ENCODE measurements at regions not wholly inside any gene's neighbourhood (a gene's known extent, or its start where the extent isn't known, plus 50 kb on each side); places are given as distances from the start of the nearest gene placed in this dataset.

- no peak overlapping the region for H3K4me3 Mint-ChIP-seq
- H3K4me1 Mint-ChIP-seq (ENCODE audit: low read depth), result peaks cover 4% of the 10 kb centered on the region
- H3K27me3 Mint-ChIP-seq (ENCODE audit: low read depth), result peaks cover 2% of the 10 kb centered on the region
- no peaks in the 10 kb centered on the region for H3K36me3 Mint-ChIP-seq (ENCODE audit: insufficient read depth)
- no peak for DNase-seq
- no peak for ATAC-seq
- H3K9me3 Mint-ChIP-seq, result no peaks in the 10 kb centered on the region
Observed at GRCh38 chr2:177010146-177010545, 202.4 kb upstream of the HNRNPA3 start.

GRCh38 chr2:177010861-177011260 is 201.7 kb upstream of the HNRNPA3 start:
- no peaks in the 10 kb centered on the region for H3K9me3 Mint-ChIP-seq

GRCh38 chr2:177014946-177015345 is 197.6 kb upstream of the HNRNPA3 start:
- no peaks in the 10 kb centered on the region for H3K4me1 Mint-ChIP-seq (ENCODE audit: low read depth)
- DNase-seq (no peak), ATAC-seq (no peak)
- no peak overlapping the region for H3K4me3 Mint-ChIP-seq
- H3K27me3 Mint-ChIP-seq (ENCODE audit: low read depth), result peaks cover 2% of the 10 kb centered on the region
- no peaks in the 10 kb centered on the region for H3K36me3 Mint-ChIP-seq (ENCODE audit: insufficient read depth)
- H3K9me3 Mint-ChIP-seq, result no peaks in the 10 kb centered on the region

More at GRCh38 chr2:177010861-177011260, 201.7 kb upstream of the HNRNPA3 start:
- H3K4me1 Mint-ChIP-seq (ENCODE audit: low read depth), result peaks cover 4% of the 10 kb centered on the region
- H3K4me3 Mint-ChIP-seq, result no peak overlapping the region
- no peaks in the 10 kb centered on the region for H3K36me3 Mint-ChIP-seq (ENCODE audit: insufficient read depth)
- ATAC-seq (no peak), DNase-seq (no peak)
- peaks cover 2% of the 10 kb centered on the region for H3K27me3 Mint-ChIP-seq (ENCODE audit: low read depth)

- ATAC-seq, result no peak
- Mint-ChIP-seq H3K4me1 (ENCODE audit: low read depth) (no peaks in the 10 kb centered on the region), H3K27me3 (ENCODE audit: low read depth) (peaks cover 2% of the 10 kb centered on the region), H3K9me3 (no peaks in the 10 kb centered on the region), H3K4me3 (no peak overlapping the region), H3K36me3 (ENCODE audit: insufficient read depth) (no peaks in the 10 kb centered on the region)
- DNase-seq, result no peak
Observed at GRCh38 chr2:177015356-177015923, 197.2 kb upstream of the HNRNPA3 start.

- Mint-ChIP-seq H3K36me3 (ENCODE audit: insufficient read depth) (no peaks in the 10 kb centered on the region), H3K4me3 (no peak overlapping the region), H3K4me1 (ENCODE audit: low read depth) (no peaks in the 10 kb centered on the region), H3K9me3 (no peaks in the 10 kb centered on the region), H3K27me3 (ENCODE audit: low read depth) (peaks cover 2% of the 10 kb centered on the region)
- DNase-seq, result no peak
- no peak for ATAC-seq
Observed at GRCh38 chr2:177020524-177021119, 192.0 kb upstream of the HNRNPA3 start.

- no peak for ATAC-seq
- no peaks in the 10 kb centered on the region for H3K4me1 Mint-ChIP-seq (ENCODE audit: low read depth)
- peaks cover 4% of the 10 kb centered on the region for H3K27me3 Mint-ChIP-seq (ENCODE audit: low read depth)
- no peak for DNase-seq
- no peaks in the 10 kb centered on the region for H3K36me3 Mint-ChIP-seq (ENCODE audit: insufficient read depth)
- no peak overlapping the region for H3K4me3 Mint-ChIP-seq
- no peaks in the 10 kb centered on the region for H3K9me3 Mint-ChIP-seq
Observed at GRCh38 chr2:177021706-177022343, 190.8 kb upstream of the HNRNPA3 start.

- Mint-ChIP-seq H3K27me3 (ENCODE audit: low read depth) (peaks cover 8% of the 10 kb centered on the region), H3K36me3 (ENCODE audit: insufficient read depth) (no peaks in the 10 kb centered on the region), H3K4me1 (ENCODE audit: low read depth) (no peaks in the 10 kb centered on the region), H3K4me3 (no peak overlapping the region), H3K9me3 (no peaks in the 10 kb centered on the region)
- DNase-seq (no peak), ATAC-seq (no peak)
Observed at GRCh38 chr2:177024765-177025164, 187.8 kb upstream of the HNRNPA3 start.

- ATAC-seq (no peak), DNase-seq (no peak)
- H3K27me3 Mint-ChIP-seq (ENCODE audit: low read depth), result peaks cover 8% of the 10 kb centered on the region
- H3K9me3 Mint-ChIP-seq, result no peaks in the 10 kb centered on the region
- H3K36me3 Mint-ChIP-seq (ENCODE audit: insufficient read depth), result no peaks in the 10 kb centered on the region
- no peak overlapping the region for H3K4me3 Mint-ChIP-seq
- no peaks in the 10 kb centered on the region for H3K4me1 Mint-ChIP-seq (ENCODE audit: low read depth)
Observed at GRCh38 chr2:177026253-177026652, 186.3 kb upstream of the HNRNPA3 start.

- H3K36me3 Mint-ChIP-seq (ENCODE audit: insufficient read depth), result no peaks in the 10 kb centered on the region
- ATAC-seq, result no peak
- DNase-seq, result no peak
- H3K4me3 Mint-ChIP-seq, result no peak overlapping the region
- peaks cover 10% of the 10 kb centered on the region for H3K27me3 Mint-ChIP-seq (ENCODE audit: low read depth)
- no peaks in the 10 kb centered on the region for H3K4me1 Mint-ChIP-seq (ENCODE audit: low read depth)
- no peaks in the 10 kb centered on the region for H3K9me3 Mint-ChIP-seq
Observed at GRCh38 chr2:177026956-177027355, 185.6 kb upstream of the HNRNPA3 start.

- DNase-seq, result no peak
Observed at GRCh38 chr2:177028296-177028695, 184.3 kb upstream of the HNRNPA3 start.

GRCh38 chr2:177029075-177029474 is 183.5 kb upstream of the HNRNPA3 start:
- no peaks in the 10 kb centered on the region for H3K4me1 Mint-ChIP-seq (ENCODE audit: low read depth)
- H3K36me3 Mint-ChIP-seq (ENCODE audit: insufficient read depth), result no peaks in the 10 kb centered on the region
- H3K27me3 Mint-ChIP-seq (ENCODE audit: low read depth), result peaks cover 17% of the 10 kb centered on the region

More at GRCh38 chr2:177028296-177028695, 184.3 kb upstream of the HNRNPA3 start:
- Mint-ChIP-seq H3K27me3 (ENCODE audit: low read depth) (peaks cover 17% of the 10 kb centered on the region), H3K9me3 (no peaks in the 10 kb centered on the region), H3K36me3 (ENCODE audit: insufficient read depth) (no peaks in the 10 kb centered on the region), H3K4me1 (ENCODE audit: low read depth) (no peaks in the 10 kb centered on the region), H3K4me3 (no peak overlapping the region)
- no peak for ATAC-seq

GRCh38 chr2:177029501-177029900 is 183.1 kb upstream of the HNRNPA3 start:
- no peaks in the 10 kb centered on the region for H3K4me1 Mint-ChIP-seq (ENCODE audit: low read depth)
- ATAC-seq (no peak), DNase-seq (no peak)
- no peaks in the 10 kb centered on the region for H3K9me3 Mint-ChIP-seq
- peaks cover 17% of the 10 kb centered on the region for H3K27me3 Mint-ChIP-seq (ENCODE audit: low read depth)
- H3K36me3 Mint-ChIP-seq (ENCODE audit: insufficient read depth), result no peaks in the 10 kb centered on the region
- no peak overlapping the region for H3K4me3 Mint-ChIP-seq

More at GRCh38 chr2:177029075-177029474, 183.5 kb upstream of the HNRNPA3 start:
- ATAC-seq, result no peak
- Mint-ChIP-seq H3K4me3 (no peak overlapping the region), H3K9me3 (no peaks in the 10 kb centered on the region)
- DNase-seq, result no peak

GRCh38 chr2:177029901-177030300 is 182.7 kb upstream of the HNRNPA3 start:
- ATAC-seq (no peak), DNase-seq (no peak)
- no peaks in the 10 kb centered on the region for H3K36me3 Mint-ChIP-seq (ENCODE audit: insufficient read depth)
- no peaks in the 10 kb centered on the region for H3K4me1 Mint-ChIP-seq (ENCODE audit: low read depth)
- no peaks in the 10 kb centered on the region for H3K9me3 Mint-ChIP-seq
- no peak overlapping the region for H3K4me3 Mint-ChIP-seq
- peaks cover 19% of the 10 kb centered on the region for H3K27me3 Mint-ChIP-seq (ENCODE audit: low read depth)

- Mint-ChIP-seq H3K36me3 (ENCODE audit: insufficient read depth) (no peaks in the 10 kb centered on the region), H3K4me1 (ENCODE audit: low read depth) (no peaks in the 10 kb centered on the region)
- ATAC-seq, result no peak
Observed at GRCh38 chr2:177030451-177031105, 182.0 kb upstream of the HNRNPA3 start.

More at GRCh38 chr2:177030451-177031105, 182.0 kb upstream of the HNRNPA3 start:
- H3K9me3 Mint-ChIP-seq, result no peaks in the 10 kb centered on the region
- no peak for DNase-seq
- no peak overlapping the region for H3K4me3 Mint-ChIP-seq
- H3K27me3 Mint-ChIP-seq (ENCODE audit: low read depth), result peaks cover 23% of the 10 kb centered on the region
